SH-SY5Y (cell line): ENCODE measurements at regions not wholly inside any gene's neighbourhood (a gene's known extent, or its start where the extent isn't known, plus 50 kb on each side); places are given as distances from the start of the nearest gene placed in this dataset.

Experiments used
- GATA2 ChIP-seq: IDR thresholded peaks from 2 replicates; pipeline ENCODE4 v1.6.1; 2011; ENCODE audit warnings: mild to moderate bottlenecking, low read depth, low read length
- GATA3 ChIP-seq: IDR thresholded peaks from 2 replicates; pipeline ENCODE4 v1.6.1; 2011; ENCODE audit warnings: low read depth, mild to moderate bottlenecking, low read length, moderate library complexity

GRCh38 chr2:6656633-6657032 is 209.1 kb downstream of the CMPK2 start:
- TF ChIP-seq GATA3 (no peak), GATA2 (no peak)
